Medulla oblongata (tissue), 1 donor: ENCODE measurements at regions not wholly inside any gene's neighbourhood (a gene's known extent, or its start where the extent isn't known, plus 50 kb on each side); places are given as distances from the start of the nearest gene placed in this dataset.
"Not testable (repeated sequence)": the region's sequence is repeated elsewhere in the genome, so short reads cannot be mapped to it uniquely, and the experiment has no call there.

Experiments
- DNase-seq: peaks from one replicate; pipeline ENCODE4 v3.0.0-alpha.2; 2015; ENCODE audit errors: extremely low spot score

- DNase-seq, result no peak
These were observed 112.3 kb upstream of the PRSS16 start for GRCh38 chr6:27135087-27135657.

DNA sequence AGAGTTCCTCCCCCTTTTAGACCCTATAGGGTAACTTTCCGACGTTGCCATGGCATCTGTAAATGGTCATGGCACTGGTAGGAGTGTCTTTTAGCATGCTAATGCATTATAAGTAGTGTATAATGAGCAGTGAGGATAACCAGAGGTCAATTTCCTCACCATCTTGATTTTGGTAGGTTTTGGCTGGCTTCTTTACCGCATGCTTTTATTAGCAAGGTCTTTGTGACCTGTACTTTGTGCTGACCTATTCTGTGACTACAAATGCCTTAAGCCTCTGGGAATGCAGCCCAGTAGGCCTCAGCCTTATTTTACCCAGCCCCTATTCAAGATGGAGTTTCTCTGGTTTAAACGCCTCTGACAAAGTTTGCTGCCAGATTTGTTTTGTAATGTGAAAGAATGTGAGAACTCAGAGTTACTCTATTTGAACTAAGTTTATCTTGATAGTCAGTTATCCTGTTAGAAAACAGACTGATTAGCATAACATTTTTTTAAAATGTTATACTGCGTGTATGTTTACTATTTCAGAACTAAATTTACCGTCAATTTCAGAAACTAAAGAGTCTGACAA is 111.3 kb upstream of the PRSS16 start:
- DNase-seq, result no peak

- no peak for DNase-seq
These were observed 110.3 kb upstream of the PRSS16 start for GRCh38 chr6:27136978-27137814.

GRCh38 chr6:27138406-27138805 is 109.1 kb upstream of the PRSS16 start:
- DNase-seq, result no peak

GRCh38 chr6:27138837-27139755 is 108.4 kb upstream of the PRSS16 start:
- DNase-seq, result peak; percentile 78

- DNase-seq, result no peak
These were observed 107.5 kb upstream of the PRSS16 start for GRCh38 chr6:27139756-27140579.

GRCh38 chr6:27140999-27141528 is 106.4 kb upstream of the PRSS16 start:
- no peak for DNase-seq

DNA sequence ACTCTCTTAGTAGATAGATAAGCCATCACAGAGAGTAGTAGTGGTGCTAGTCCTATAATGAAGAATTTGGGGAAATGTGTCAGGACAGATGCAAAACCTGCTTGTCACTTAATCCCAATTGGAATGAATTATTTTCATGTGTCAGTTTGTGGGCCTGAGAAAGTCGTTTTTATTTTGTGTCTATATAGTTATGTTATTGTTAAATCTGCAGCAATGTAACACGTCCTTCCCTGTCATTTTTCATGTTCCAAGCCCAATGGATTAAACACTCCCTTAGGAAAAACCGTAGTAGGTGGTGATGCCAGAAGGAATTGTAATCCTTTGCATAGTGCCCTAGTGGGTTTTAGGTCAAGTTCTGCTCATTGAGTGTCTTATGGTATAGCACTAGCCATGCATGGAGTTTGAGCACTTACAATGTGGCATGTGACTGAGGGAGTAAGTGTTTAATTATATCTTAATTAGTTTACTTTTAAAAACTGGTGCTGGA is 105.9 kb upstream of the PRSS16 start:
- DNase-seq, result no peak

- DNase-seq, result not testable (repeated sequence)
These were observed 104.5 kb upstream of the PRSS16 start for GRCh38 chr6:27143020-27143388.

DNA sequence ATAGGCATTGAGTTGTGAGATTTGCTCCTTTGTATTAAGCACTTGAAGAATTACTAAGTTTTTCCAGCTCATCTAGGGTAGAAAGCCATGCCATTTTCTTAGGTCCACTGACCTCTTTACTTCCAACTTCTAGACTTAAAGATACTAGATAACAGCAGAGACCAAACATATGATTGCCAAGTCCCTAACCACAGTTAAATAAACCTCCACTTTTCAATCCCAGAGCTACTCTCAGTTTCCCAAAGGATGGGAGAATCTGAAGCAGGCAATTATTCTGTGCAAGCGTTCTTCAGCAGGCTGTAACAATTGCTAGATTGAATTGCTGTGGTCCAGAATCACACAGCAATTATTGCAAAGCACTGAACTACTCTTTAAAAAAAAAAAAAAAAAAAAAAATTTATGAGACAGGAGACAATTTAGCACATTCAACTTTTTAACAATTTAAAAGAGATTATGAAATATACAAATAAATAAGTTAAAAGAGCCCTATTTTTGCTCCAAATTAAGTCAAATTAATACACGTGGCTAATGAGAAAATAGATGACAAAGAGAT is 104.0 kb upstream of the PRSS16 start:
- DNase-seq, result no peak

DNA sequence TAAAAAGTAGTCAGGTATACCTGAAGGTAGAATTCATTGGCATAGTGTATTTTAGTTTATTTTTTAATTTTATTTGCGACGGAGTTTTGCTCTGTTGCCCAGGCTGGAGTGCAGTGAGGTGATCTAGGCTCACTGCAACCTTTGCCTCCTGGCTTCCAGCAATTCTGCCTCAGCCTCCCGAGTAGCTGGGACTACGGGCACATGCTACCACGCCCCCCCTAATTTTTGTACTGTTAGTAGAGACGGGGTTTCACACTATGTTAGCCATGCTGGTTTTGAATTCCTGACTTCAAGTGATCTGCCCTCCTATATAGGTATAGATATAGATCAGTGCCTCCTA is 102.8 kb upstream of the PRSS16 start:
- no peak for DNase-seq

DNA sequence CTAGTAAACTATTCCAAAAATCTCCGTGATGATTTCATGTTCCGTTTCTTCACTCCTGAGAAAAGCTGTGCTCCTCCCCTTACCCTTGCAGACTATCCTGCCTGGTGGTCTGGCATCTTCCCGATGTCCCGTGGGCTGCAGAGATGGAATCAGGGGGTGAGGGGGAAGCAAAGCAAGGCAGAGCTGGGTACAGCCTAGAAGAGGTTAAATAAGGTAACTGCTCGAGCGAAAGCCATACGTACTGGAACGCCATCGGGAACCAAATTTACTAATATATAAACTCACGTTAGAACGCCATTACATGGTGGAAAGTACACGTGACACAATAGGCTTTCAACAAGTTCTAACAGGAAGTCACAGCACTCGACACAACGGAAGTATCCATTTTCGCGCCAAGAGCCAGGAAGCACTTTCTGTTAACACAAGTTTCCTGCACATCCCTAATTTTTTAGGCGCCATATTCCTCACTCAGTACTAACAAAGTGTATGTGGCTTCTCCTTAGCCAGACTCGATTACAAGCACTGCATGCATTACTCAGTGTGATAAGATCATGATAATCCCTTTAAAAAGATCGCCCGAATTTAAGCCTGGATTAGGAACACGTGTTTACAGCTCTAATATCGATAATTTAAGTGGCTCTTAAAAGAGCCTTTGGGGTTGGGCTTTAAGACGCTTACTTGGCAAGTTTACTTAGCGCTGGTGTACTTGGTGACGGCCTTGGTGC is 101.6 kb upstream of the PRSS16 start:
- peak; percentile 85 for DNase-seq

DNA sequence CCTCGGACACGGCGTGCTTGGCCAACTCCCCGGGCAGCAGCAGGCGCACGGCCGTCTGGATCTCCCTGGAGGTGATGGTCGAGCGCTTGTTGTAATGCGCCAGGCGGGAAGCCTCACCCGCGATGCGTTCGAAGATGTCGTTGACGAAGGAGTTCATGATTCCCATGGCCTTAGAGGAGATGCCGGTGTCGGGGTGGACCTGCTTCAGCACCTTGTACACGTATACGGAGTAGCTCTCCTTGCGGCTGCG is 101.1 kb upstream of the PRSS16 start:
- not testable (repeated sequence) for DNase-seq

DNA sequence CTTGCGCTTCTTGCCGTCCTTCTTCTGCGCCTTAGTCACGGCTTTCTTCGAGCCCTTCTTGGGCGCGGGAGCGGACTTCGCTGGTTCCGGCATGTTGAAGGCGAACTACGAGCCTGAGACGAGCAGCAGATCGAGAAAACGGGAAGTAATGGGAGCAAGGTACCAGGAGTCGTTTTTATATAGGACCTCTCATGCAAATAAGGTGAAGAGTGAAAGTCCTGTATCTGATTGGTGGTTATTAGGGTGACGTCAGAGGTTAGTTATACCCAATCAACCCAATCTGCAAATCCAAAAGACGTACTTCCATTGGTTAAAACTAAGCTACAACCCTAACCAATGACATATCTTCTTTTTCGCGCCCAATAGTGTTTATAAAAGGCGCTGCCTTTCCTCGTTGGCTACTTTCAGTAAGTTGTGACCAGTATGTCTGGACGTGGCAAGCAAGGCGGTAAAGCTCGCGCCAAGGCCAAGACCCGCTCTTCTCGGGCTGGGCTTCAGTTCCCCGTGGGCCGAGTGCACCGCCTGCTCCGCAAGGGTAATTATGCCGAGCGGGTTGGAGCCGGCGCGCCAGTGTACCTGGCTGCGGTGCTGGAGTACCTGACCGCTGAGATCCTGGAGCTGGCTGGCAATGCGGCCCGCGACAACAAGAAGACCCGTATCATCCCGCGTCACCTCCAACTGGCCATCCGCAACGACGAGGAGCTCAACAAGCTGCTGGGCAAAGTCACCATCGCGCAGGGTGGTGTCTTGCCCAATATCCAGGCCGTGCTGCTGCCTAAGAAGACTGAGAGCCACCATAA is 100.6 kb upstream of the PRSS16 start:
- DNase-seq, result peak; percentile 99

GRCh38 chr6:27148404-27148795 is 99.1 kb upstream of the PRSS16 start:
- DNase-seq, result no peak

DNA sequence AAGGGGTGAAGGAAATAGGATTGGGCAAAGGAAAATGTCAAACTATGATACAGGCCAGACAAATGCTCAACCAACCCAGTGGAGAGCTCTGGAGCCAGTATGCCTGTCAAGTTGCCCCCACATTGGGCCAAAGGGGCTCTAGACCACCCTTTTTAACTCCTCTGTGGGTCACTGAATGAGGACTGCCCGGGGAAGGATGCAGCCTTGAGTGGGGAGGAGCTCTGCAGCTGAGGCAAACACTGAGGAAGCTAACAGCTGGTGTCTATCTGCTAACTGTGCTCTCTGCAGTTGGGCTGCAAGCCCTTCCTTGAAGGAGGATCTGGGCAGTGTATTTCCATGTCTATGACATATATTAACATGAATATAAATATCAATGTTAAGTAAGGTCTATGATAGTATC is 98.4 kb upstream of the PRSS16 start:
- DNase-seq, result no peak

DNA sequence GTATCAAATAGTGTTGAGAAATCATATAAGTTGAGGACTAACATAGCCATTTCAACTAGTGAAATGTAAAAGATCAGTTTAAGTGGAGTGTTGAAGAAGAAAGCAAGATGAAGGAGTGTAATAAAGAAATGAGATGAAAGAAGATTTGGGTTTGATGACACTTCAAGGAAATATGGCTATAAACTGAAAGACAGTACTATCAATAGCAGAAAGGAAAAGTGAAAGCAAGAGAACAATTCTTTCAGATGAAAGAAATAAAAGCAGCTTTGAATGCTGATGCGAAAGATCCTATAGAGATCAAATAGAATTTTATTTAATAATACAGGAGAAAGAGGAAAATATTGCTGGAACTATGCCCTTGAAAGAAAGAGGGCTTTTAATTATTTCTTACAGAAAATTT is 92.8 kb upstream of the PRSS16 start:
- DNase-seq, result no peak

- DNase-seq, result no peak
These were observed 90.5 kb upstream of the PRSS16 start for GRCh38 chr6:27156874-27157458.
